ENCODE measurements at regions not wholly inside any gene's neighbourhood (a gene's known extent, or its start where the extent isn't known, plus 50 kb on each side); places are given as distances from the start of the nearest gene placed in this dataset.

- no peak for ATAC-seq (ENCODE audit: low FRiP score)
These were observed 97.2 kb upstream of the DSEL start for GRCh38 chr18:67613731-67614130.

GRCh38 chr18:67612281-67612680 lies 95.8 kb upstream of the DSEL start:
- H3K27me3 ChIP-seq (ENCODE audit: control insufficient read depth in 1 of 2, insufficient read depth in 2 of 2, low read length in 1 of 2), result no peaks in the 10 kb centered on the region
- no peaks in the 10 kb centered on the region for H3K9me3 ChIP-seq (ENCODE audit: control insufficient read depth, low read length)
- H3K4me3 ChIP-seq (ENCODE audit: low read length in 2 of 2), result no peak overlapping the region
- no peak for ATAC-seq (ENCODE audit: low FRiP score)
- no peak for DNase-seq
- no peaks in the 10 kb centered on the region for H3K4me1 ChIP-seq (ENCODE audit: control insufficient read depth in 1 of 2, insufficient read depth in 2 of 2, low read length in 2 of 2)
- intact Hi-C loops (cut with DNase I), result loop anchor here in 1 of 2 donors (5.0 kb wide), 1 partner anchor 95 kb away; the partner anchor contains the start of gene DSEL
- no peaks in the 10 kb centered on the region for H3K36me3 ChIP-seq (ENCODE audit: control insufficient read depth in 1 of 2, insufficient read depth in 2 of 2, low read length in 1 of 2)
- H3K27ac ChIP-seq (ENCODE audit: low read depth in 1 of 2, low read length in 2 of 2), result no peak overlapping the region
- 92 to 100% methylated on average over 1 of the region's 1 CpG for WGBS, 2 donors

More at GRCh38 chr18:67613731-67614130, 97.2 kb upstream of the DSEL start:
- intact Hi-C loops (cut with DNase I), result loop anchor here in 1 of 2 donors (5.0 kb wide), 1 partner anchor 96 kb away; the partner anchor contains the start of gene DSEL
- no peak for DNase-seq
- Histone ChIP-seq H3K36me3 (ENCODE audit: control insufficient read depth in 1 of 2, insufficient read depth in 2 of 2, low read length in 1 of 2) (no peaks in the 10 kb centered on the region), H3K4me3 (ENCODE audit: low read length in 2 of 2) (no peak overlapping the region), H3K4me1 (ENCODE audit: control insufficient read depth in 1 of 2, insufficient read depth in 2 of 2, low read length in 2 of 2) (no peaks in the 10 kb centered on the region), H3K9me3 (ENCODE audit: control insufficient read depth, low read length) (no peaks in the 10 kb centered on the region), H3K27ac (ENCODE audit: low read depth in 1 of 2, low read length in 2 of 2) (no peak overlapping the region), H3K27me3 (ENCODE audit: control insufficient read depth in 1 of 2, insufficient read depth in 2 of 2, low read length in 1 of 2) (no peaks in the 10 kb centered on the region)
- 95 to 98% methylated on average over 5 of the region's 5 CpGs for WGBS, 2 donors

DNA sequence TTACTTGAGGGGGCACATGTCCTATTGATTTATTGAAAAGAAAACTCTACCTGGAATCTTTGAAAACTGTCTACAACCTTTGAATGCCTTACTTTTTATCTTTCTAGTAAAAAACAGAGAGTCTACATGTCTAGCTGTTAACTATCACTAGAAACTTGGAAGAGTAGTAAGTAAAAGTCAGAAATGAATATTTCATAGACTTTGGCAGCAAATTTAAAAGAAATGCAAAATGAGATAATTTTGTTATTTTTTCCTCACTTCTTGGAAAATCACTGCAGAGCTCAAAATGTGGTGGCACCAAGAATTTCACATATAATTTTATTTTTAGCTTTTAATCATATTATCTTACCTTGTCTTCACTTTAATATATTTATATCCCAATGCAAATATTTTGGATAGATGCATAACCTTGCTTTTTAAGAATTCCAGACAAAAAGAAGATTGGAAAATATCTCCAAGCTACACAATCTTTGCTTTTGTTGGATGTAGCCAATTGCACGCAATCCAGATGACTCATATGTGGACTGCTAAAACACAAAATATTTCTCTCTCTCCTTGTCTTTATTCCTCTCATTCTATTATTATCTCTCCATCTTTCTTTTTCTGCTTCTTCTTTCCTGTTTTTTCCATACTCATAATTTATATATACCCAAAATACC lies 92.2 kb upstream of the DSEL start:
- no peaks in the 10 kb centered on the region for H3K9me3 ChIP-seq (ENCODE audit: control insufficient read depth, low read length)
- no peak overlapping the region for H3K27ac ChIP-seq (ENCODE audit: low read depth in 1 of 2, low read length in 2 of 2)
- WGBS, 2 donors, result 0 to 8% methylated on average over 1 of the region's 1 CpG

GRCh38 chr18:67608191-67608590 lies 91.7 kb upstream of the DSEL start:
- intact Hi-C loops (cut with DNase I), result no loop called here

More for the DNA sequence above, 92.2 kb upstream of the DSEL start:
- Histone ChIP-seq H3K4me1 (ENCODE audit: control insufficient read depth in 1 of 2, insufficient read depth in 2 of 2, low read length in 2 of 2) (no peaks in the 10 kb centered on the region), H3K4me3 (ENCODE audit: low read length in 2 of 2) (no peak overlapping the region), H3K27me3 (ENCODE audit: control insufficient read depth in 1 of 2, insufficient read depth in 2 of 2, low read length in 1 of 2) (no peaks in the 10 kb centered on the region), H3K36me3 (ENCODE audit: control insufficient read depth in 1 of 2, insufficient read depth in 2 of 2, low read length in 1 of 2) (no peaks in the 10 kb centered on the region)
- ATAC-seq (ENCODE audit: low FRiP score) (peak; percentile 80), DNase-seq (no peak)
- intact Hi-C loops (cut with DNase I), result no loop called here

GRCh38 chr18:67600181-67601180 lies 84.0 kb upstream of the DSEL start:
- intact Hi-C loops (cut with DNase I), result no loop called here
- ATAC-seq (ENCODE audit: low FRiP score) (no peak), DNase-seq (no peak)

More at GRCh38 chr18:67608191-67608590, 91.7 kb upstream of the DSEL start:
- ATAC-seq (ENCODE audit: low FRiP score) (no peak), DNase-seq (no peak)
- H3K27ac ChIP-seq (ENCODE audit: low read depth in 1 of 2, low read length in 2 of 2), result no peak overlapping the region
- H3K27me3 ChIP-seq (ENCODE audit: control insufficient read depth in 1 of 2, insufficient read depth in 2 of 2, low read length in 1 of 2), result no peaks in the 10 kb centered on the region
- H3K4me3 ChIP-seq (ENCODE audit: low read length in 2 of 2), result no peak overlapping the region
- no peaks in the 10 kb centered on the region for H3K4me1 ChIP-seq (ENCODE audit: control insufficient read depth in 1 of 2, insufficient read depth in 2 of 2, low read length in 2 of 2)
- H3K9me3 ChIP-seq (ENCODE audit: control insufficient read depth, low read length), result no peaks in the 10 kb centered on the region
- no peaks in the 10 kb centered on the region for H3K36me3 ChIP-seq (ENCODE audit: control insufficient read depth in 1 of 2, insufficient read depth in 2 of 2, low read length in 1 of 2)

GRCh38 chr18:67599277-67599676 lies 82.8 kb upstream of the DSEL start:
- 81 to 86% methylated on average over 2 of the region's 2 CpGs for WGBS, 2 donors
- intact Hi-C loops (cut with DNase I), result no loop called here
- H3K4me1 ChIP-seq (ENCODE audit: control insufficient read depth in 1 of 2, insufficient read depth in 2 of 2, low read length in 2 of 2), result no peaks in the 10 kb centered on the region

More at GRCh38 chr18:67600181-67601180, 84.0 kb upstream of the DSEL start:
- 67 to 73% methylated on average over 7 of the region's 7 CpGs for WGBS, 2 donors
- Histone ChIP-seq H3K4me3 (ENCODE audit: low read length in 2 of 2) (no peak overlapping the region), H3K27me3 (ENCODE audit: control insufficient read depth in 1 of 2, insufficient read depth in 2 of 2, low read length in 1 of 2) (no peaks in the 10 kb centered on the region), H3K4me1 (ENCODE audit: control insufficient read depth in 1 of 2, insufficient read depth in 2 of 2, low read length in 2 of 2) (no peaks in the 10 kb centered on the region), H3K36me3 (ENCODE audit: control insufficient read depth in 1 of 2, insufficient read depth in 2 of 2, low read length in 1 of 2) (no peaks in the 10 kb centered on the region), H3K9me3 (ENCODE audit: control insufficient read depth, low read length) (no peaks in the 10 kb centered on the region), H3K27ac (ENCODE audit: low read depth in 1 of 2, low read length in 2 of 2) (no peak overlapping the region)

DNA sequence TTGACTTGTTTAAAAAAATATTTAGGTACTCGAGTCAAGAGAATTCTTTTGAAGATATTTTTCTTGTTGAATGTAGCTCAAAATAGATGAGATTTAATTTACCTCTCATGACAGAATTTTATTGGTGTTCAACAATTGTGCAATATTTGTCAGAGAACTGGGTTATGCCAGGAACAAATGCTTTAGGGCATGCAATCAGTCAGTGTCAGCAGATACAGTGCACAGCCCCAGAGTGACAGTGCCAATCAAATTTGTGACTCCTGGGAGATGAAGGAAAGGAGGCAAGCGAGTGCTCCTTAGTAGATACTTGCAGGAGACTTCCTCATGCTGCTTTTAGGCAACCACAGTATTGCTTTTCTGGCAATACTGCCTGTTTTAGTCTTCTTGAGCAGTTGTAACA lies 81.2 kb upstream of the DSEL start:
- intact Hi-C loops (cut with DNase I), result no loop called here
- Histone ChIP-seq H3K4me1 (ENCODE audit: control insufficient read depth in 1 of 2, insufficient read depth in 2 of 2, low read length in 2 of 2) (no peaks in the 10 kb centered on the region), H3K36me3 (ENCODE audit: control insufficient read depth in 1 of 2, insufficient read depth in 2 of 2, low read length in 1 of 2) (no peaks in the 10 kb centered on the region), H3K27me3 (ENCODE audit: control insufficient read depth in 1 of 2, insufficient read depth in 2 of 2, low read length in 1 of 2) (no peaks in the 10 kb centered on the region), H3K27ac (ENCODE audit: low read depth in 1 of 2, low read length in 2 of 2) (no peak overlapping the region), H3K4me3 (ENCODE audit: low read length in 2 of 2) (no peak overlapping the region), H3K9me3 (ENCODE audit: control insufficient read depth, low read length) (no peaks in the 10 kb centered on the region)
- ATAC-seq (ENCODE audit: low FRiP score), result no peak
- 61 to 62% methylated on average over 2 of the region's 2 CpGs for WGBS, 2 donors
- DNase-seq, result no peak

More at GRCh38 chr18:67599277-67599676, 82.8 kb upstream of the DSEL start:
- H3K27me3 ChIP-seq (ENCODE audit: control insufficient read depth in 1 of 2, insufficient read depth in 2 of 2, low read length in 1 of 2), result no peaks in the 10 kb centered on the region
- DNase-seq (no peak), ATAC-seq (ENCODE audit: low FRiP score) (no peak)
- no peak overlapping the region for H3K4me3 ChIP-seq (ENCODE audit: low read length in 2 of 2)
- no peaks in the 10 kb centered on the region for H3K36me3 ChIP-seq (ENCODE audit: control insufficient read depth in 1 of 2, insufficient read depth in 2 of 2, low read length in 1 of 2)
- no peaks in the 10 kb centered on the region for H3K9me3 ChIP-seq (ENCODE audit: control insufficient read depth, low read length)
- H3K27ac ChIP-seq (ENCODE audit: low read depth in 1 of 2, low read length in 2 of 2), result no peak overlapping the region

DNA sequence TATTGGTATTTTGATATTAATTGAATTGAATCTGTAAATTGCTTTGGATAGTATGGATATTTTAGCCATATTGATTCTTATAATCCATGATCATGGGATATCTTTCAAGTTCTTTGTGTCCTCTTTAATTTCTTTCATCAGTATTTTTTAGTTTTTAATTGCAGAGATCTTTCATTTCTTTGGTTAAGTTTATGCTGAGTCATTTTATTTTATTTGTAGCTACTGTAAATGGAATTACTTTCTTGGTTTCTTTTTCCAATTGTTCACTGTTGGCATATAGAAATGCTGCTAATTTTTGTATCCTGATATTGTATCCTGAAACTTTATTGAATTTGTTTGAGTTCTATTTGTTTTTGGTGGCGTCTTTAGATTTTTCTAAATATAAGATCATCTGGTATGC lies 79.5 kb upstream of the DSEL start:
- no peak overlapping the region for H3K27ac ChIP-seq (ENCODE audit: low read depth in 1 of 2, low read length in 2 of 2)
- WGBS, 2 donors, result 97 to 99% methylated on average over 1 of the region's 1 CpG
- intact Hi-C loops (cut with DNase I), result no loop called here
- no peak for ATAC-seq (ENCODE audit: low FRiP score)
- H3K27me3 ChIP-seq (ENCODE audit: control insufficient read depth in 1 of 2, insufficient read depth in 2 of 2, low read length in 1 of 2), result no peaks in the 10 kb centered on the region
- no peak overlapping the region for H3K4me3 ChIP-seq (ENCODE audit: low read length in 2 of 2)
- no peaks in the 10 kb centered on the region for H3K36me3 ChIP-seq (ENCODE audit: control insufficient read depth in 1 of 2, insufficient read depth in 2 of 2, low read length in 1 of 2)
- no peaks in the 10 kb centered on the region for H3K9me3 ChIP-seq (ENCODE audit: control insufficient read depth, low read length)
- H3K4me1 ChIP-seq (ENCODE audit: control insufficient read depth in 1 of 2, insufficient read depth in 2 of 2, low read length in 2 of 2), result no peaks in the 10 kb centered on the region
- DNase-seq, result no peak

All from aorta (tissue), 5 donors.